GM12892 (cell line): ENCODE measurements at regions not wholly inside any gene's neighbourhood (a gene's known extent, or its start where the extent isn't known, plus 50 kb on each side); places are given as distances from the start of the nearest gene placed in this dataset.

Source experiments
- POLR2A ChIP-seq: IDR thresholded peaks from 2 replicates; pipeline ENCODE4 v1.6.1; 2011; ENCODE audit warnings: low read depth, low read length, control low read depth
- POLR2AphosphoS5 ChIP-seq: IDR thresholded peaks from 2 replicates; pipeline ENCODE4 v1.6.1; 2011; ENCODE audit warnings: low read depth, low read length, control low read depth
- TAF1 ChIP-seq: IDR thresholded peaks from 2 replicates; pipeline ENCODE4 v1.6.1; 2011; ENCODE audit warnings: low read depth, mild to moderate bottlenecking, control low read depth, low read length, borderline replicate concordance

- TF ChIP-seq POLR2A: no peak
- TF ChIP-seq TAF1: no peak
- no peak for TF ChIP-seq POLR2AphosphoS5
Observed at GRCh38 chr4:53684136-53685130, 93.1 kb upstream of the LNX1 start.
